IMR-90 (cell line): ENCODE measurements at regions not wholly inside any gene's neighbourhood (a gene's known extent, or its start where the extent isn't known, plus 50 kb on each side); places are given as distances from the start of the nearest gene placed in this dataset.

ENCODE experiments used
- ATAC-seq: fragments of 200-7000 bp; cut with Tn5 transposase; 2 replicates; pipeline ENCODE4 v1.9.1; 2020; ENCODE audit warnings: low read depth, mild to moderate bottlenecking, moderate library complexity
- BruUV-seq: library from RNA; stranded (reverse); fragments of 400-500 nt; replicated peaks from 2 replicates; lab custom pipeline; 2021; lab: Mats Ljungman, UMichigan
- CTCF ChIA-PET: fragments of 300-600 bp; formaldehyde crosslinking; extraction: SDS; loops from one replicate; lab custom pipeline; 2021; ENCODE audit warnings: antibody characterized with exemption; lab: Yijun Ruan, JAX
- POLR2A ChIA-PET: fragments of 300-600 bp; sonication (Branson Sonifier 250); formaldehyde crosslinking; loops from one replicate; lab custom pipeline; 2022; ENCODE audit warnings: antibody characterized with exemption; ENCODE audit not compliant: unreplicated experiment; lab: Charles Lee
- DNase-seq: peaks from one replicate; pipeline ENCODE4 v3.0.0; 2013
- H2AFZ ChIP-seq: replicated peaks from 2 replicates; pipeline ENCODE3; 2013; ENCODE audit warnings: low read length, mild to moderate bottlenecking; ENCODE audit not compliant: poor library complexity
- H2AK5ac ChIP-seq: 2 replicates; pipeline ENCODE4 v1.6.1; 2013; ENCODE audit warnings: low read depth, low read length, inconsistent platforms
- H2AK9ac ChIP-seq: replicated peaks from 2 replicates; pipeline ENCODE3; 2013; ENCODE audit warnings: mild to moderate bottlenecking, low read depth, low read length, moderate library complexity; ENCODE audit not compliant: poor library complexity
- H2BK120ac ChIP-seq: 2 replicates; pipeline ENCODE4 v1.6.1; 2013; ENCODE audit warnings: low read depth, low read length, inconsistent platforms
- H2BK15ac ChIP-seq: 3 replicates; pipeline ENCODE4 v1.6.1; 2013; ENCODE audit warnings: low read depth, low read length, inconsistent platforms
- H2BK20ac ChIP-seq: 2 replicates; pipeline ENCODE4 v1.6.1; 2013; ENCODE audit warnings: low read depth, mild to moderate bottlenecking, inconsistent platforms, low read length, moderate library complexity
- H2BK5ac ChIP-seq: 2 replicates; pipeline ENCODE4 v1.6.1; 2013; ENCODE audit warnings: mild to moderate bottlenecking, low read depth, low read length, inconsistent platforms; ENCODE audit not compliant: poor library complexity, severe bottlenecking
- H3K14ac ChIP-seq: replicated peaks from 2 replicates; pipeline ENCODE4 v1.6.1; 2013; ENCODE audit warnings: low read depth, low read length, inconsistent platforms
- H3K18ac ChIP-seq: 2 replicates; pipeline ENCODE4 v1.6.1; 2013; ENCODE audit warnings: low read depth, low read length, control low read depth
- H3K23ac ChIP-seq: 2 replicates; pipeline ENCODE4 v1.6.1; 2013; ENCODE audit warnings: low read depth, low read length, inconsistent platforms
- H3K27ac ChIP-seq: 2 replicates; pipeline ENCODE4 v1.5.1; 2013; ENCODE audit warnings: mild to moderate bottlenecking, control low read depth, low read length; ENCODE audit not compliant: insufficient read depth
- H3K27me3 ChIP-seq: 2 replicates; pipeline ENCODE4 v1.6.1; 2013; ENCODE audit warnings: low read length; ENCODE audit not compliant: control insufficient read depth, insufficient read depth
- H3K36me3 ChIP-seq: 2 replicates; pipeline ENCODE4 v1.6.1; 2013; ENCODE audit warnings: low read length, mixed read lengths; ENCODE audit not compliant: control insufficient read depth, insufficient read depth
- H3K4ac ChIP-seq: 2 replicates; pipeline ENCODE4 v1.6.1; 2013; ENCODE audit warnings: low read depth, low read length, inconsistent platforms
- H3K4me1 ChIP-seq: 2 replicates; pipeline ENCODE4 v1.6.1; 2013; ENCODE audit warnings: low read length, mixed read lengths; ENCODE audit not compliant: control insufficient read depth, insufficient read depth
- H3K4me2 ChIP-seq: 2 replicates; pipeline ENCODE4 v1.6.1; 2013; ENCODE audit warnings: low read depth, mild to moderate bottlenecking, control low read depth, low read length, moderate library complexity
- H3K4me3 ChIP-seq: 2 replicates; pipeline ENCODE4 v1.5.1; 2013; ENCODE audit warnings: low read depth, mild to moderate bottlenecking, control low read depth, low read length, moderate library complexity; ENCODE audit not compliant: insufficient read depth
- H3K56ac ChIP-seq: 2 replicates; pipeline ENCODE4 v1.6.1; 2013; ENCODE audit warnings: low read length, inconsistent platforms; ENCODE audit not compliant: insufficient read depth; ENCODE audit errors: extremely low read depth
- H3K79me1 ChIP-seq, 2 experiments: 2 replicates each; pipeline ENCODE4 v1.6.1; 2013; ENCODE audit warnings: low read length in 2 of 2, inconsistent platforms in 1 of 2, low read depth in 1 of 2
- H3K9ac ChIP-seq: 2 replicates; pipeline ENCODE4 v1.6.1; 2013; ENCODE audit warnings: low read depth, low read length, control low read depth
- H3K9me1 ChIP-seq: 2 replicates; pipeline ENCODE4 v1.6.1; 2013; ENCODE audit warnings: low read length, inconsistent platforms; ENCODE audit not compliant: insufficient read depth
- H3K9me3 ChIP-seq: 2 replicates; pipeline ENCODE4 v1.6.1; 2013; ENCODE audit warnings: low read length; ENCODE audit not compliant: control insufficient read depth, insufficient read depth
- H4K20me1 ChIP-seq: 2 replicates; pipeline ENCODE4 v1.6.1; 2013; ENCODE audit warnings: low read length, inconsistent platforms; ENCODE audit not compliant: insufficient read depth
- H4K5ac ChIP-seq: 2 replicates; pipeline ENCODE4 v1.6.1; 2013; ENCODE audit warnings: mild to moderate bottlenecking, low read depth, low read length, control low read depth
- H4K8ac ChIP-seq, 2 experiments: 2 replicates each; pipeline ENCODE4 v1.6.1; 2013; ENCODE audit warnings: low read depth in 2 of 2, low read length in 2 of 2, control low read depth in 1 of 2, inconsistent platforms in 1 of 2
- H4K91ac ChIP-seq: 2 replicates; pipeline ENCODE4 v1.6.1; 2013; ENCODE audit warnings: low read depth, low read length, inconsistent platforms; ENCODE audit not compliant: insufficient read depth
- BHLHE40 ChIP-seq: fragments of 150-350 bp; IDR thresholded peaks from 2 replicates; pipeline ENCODE4 v1.6.1; 2016; ENCODE audit warnings: mild to moderate bottlenecking, low read depth, low read length
- CHD1 ChIP-seq: IDR thresholded peaks from 2 replicates; pipeline ENCODE4 v1.6.1; 2012; ENCODE audit warnings: low read depth, low read length, improper control_type of control experiment
- ELK1 ChIP-seq: fragments of 150-350 bp; IDR thresholded peaks from 2 replicates; pipeline ENCODE4 v1.6.1; 2016; ENCODE audit warnings: low read depth, mild to moderate bottlenecking, low read length, moderate library complexity, borderline replicate concordance
- MAFK ChIP-seq: IDR thresholded peaks from 2 replicates; pipeline ENCODE4 v1.6.1; 2012; ENCODE audit warnings: low read depth, low read length, improper control_type of control experiment
- MAZ ChIP-seq: IDR thresholded peaks from 2 replicates; pipeline ENCODE4 v1.6.1; 2012; ENCODE audit warnings: low read depth, mild to moderate bottlenecking, low read length, improper control_type of control experiment, moderate library complexity, borderline replicate concordance
- MXI1 ChIP-seq: IDR thresholded peaks from 2 replicates; pipeline ENCODE4 v1.6.1; 2012; ENCODE audit warnings: low read depth, mild to moderate bottlenecking, low read length, moderate library complexity, borderline replicate concordance
- NFE2L2 ChIP-seq: fragments of 150-350 bp; IDR thresholded peaks from 2 replicates; pipeline ENCODE4 v1.6.1; 2016; ENCODE audit warnings: low read depth, mild to moderate bottlenecking, low read length
- POLR2A ChIP-seq: IDR thresholded peaks from 2 replicates; pipeline ENCODE4 v1.6.1; 2012; ENCODE audit warnings: mild to moderate bottlenecking, low read depth, low read length
- RAD21 ChIP-seq: IDR thresholded peaks from 2 replicates; pipeline ENCODE4 v1.6.1; 2012; ENCODE audit warnings: low read length, improper control_type of control experiment
- RFX5 ChIP-seq: IDR thresholded peaks from 2 replicates; pipeline ENCODE4 v1.8.0; 2012; ENCODE audit warnings: low read depth, mild to moderate bottlenecking, low read length, moderate library complexity
- SMC3 ChIP-seq: fragments of 150-350 bp; IDR thresholded peaks from 2 replicates; pipeline ENCODE4 v1.6.1; 2016; ENCODE audit warnings: low read depth, mild to moderate bottlenecking, antibody characterized with exemption, low read length, moderate library complexity
- WGBS, 2 experiments: methylation state at CpG; one replicate each; pipeline versions ENCODE4 v1.1.5 to v1.1.7; 2013; ENCODE audit warnings: missing lambda C conversion rate in 2 of 2; ENCODE audit not compliant: insufficient read length in 1 of 2; ENCODE audit errors: extremely low coverage in 2 of 2; 5-methylcytosine and 5-hydroxymethylcytosine counted together
- dilution Hi-C: fragments of 300-500 bp; cut with HindIII; formaldehyde crosslinking; loops from one replicate; pipeline ENCODE4 v1.14.3; 2018; ENCODE audit warnings: low sequenced_read_pairs; ENCODE audit not compliant: unreplicated experiment
- in situ Hi-C: fragments of 300-500 bp; cut with MboI; formaldehyde crosslinking; loops from 3 replicates; pipeline ENCODE4 v1.14.3; 2019; ENCODE audit warnings: low sequenced_read_pairs, inconsistent platforms, mixed read lengths
- intact Hi-C: fragments of 100-400 bp; cut with micrococcal nuclease; formaldehyde crosslinking; loops from 2 replicates; pipeline ENCODE4 v1.10.0; 2022
- TF ChIP-seq, protein P1 (sequence below): conservative IDR thresholded peaks from 2 replicates; pipeline ENCODE4 v1.5.1; 2012; ENCODE audit warnings: mild to moderate bottlenecking, low read depth, low read length, improper control_type of control experiment

GRCh38 chr20:36825385-36826104 lies 50.4 kb upstream of the TLDC2 start:
- 49% methylated on average over 3 of the region's 17 CpGs; no CpG with 5 or more reads in 1 of the 2 experiments for WGBS, 2 experiments
- intact Hi-C loops (no loop called here), dilution Hi-C loops (no loop called here), in situ Hi-C loops (no loop called here)
- H3K79me1 ChIP-seq, result peaks cover 18 to 85% of the 10 kb centered on the region in 2 experiments; a peak in 3 of 4 replicates
- ATAC-seq (no peak), DNase-seq (no peak)
- H2BK15ac ChIP-seq, result no peak overlapping the region; the same call in 2 of the 3 replicates
- H3K14ac ChIP-seq, result no peak overlapping the region
- peak overlapping the region in 1 of 2 experiments; percentile 27; a peak in 1 of 4 replicates for H4K8ac ChIP-seq
- H3K9ac ChIP-seq, result no peak overlapping the region
- H2AK9ac ChIP-seq, result no peak overlapping the region
- H4K91ac ChIP-seq, result no peak overlapping the region
- H2BK120ac ChIP-seq, result no peak overlapping the region
- H3K27ac ChIP-seq, result no peak overlapping the region
- no peak overlapping the region for H3K23ac ChIP-seq
- ChIA-PET CTCF (interaction anchor here (0.7 kb wide), 1 partner anchor 32 kb away, joined by 4 read pairs; no protein-coding TSS in a partner anchor), POLR2A (interaction anchor here (0.7 kb wide), 1 partner anchor 9 kb away, joined by 3 read pairs; no protein-coding TSS in a partner anchor)
- H3K56ac ChIP-seq, result no peak overlapping the region
- no peaks in the 10 kb centered on the region for H3K9me3 ChIP-seq
- H3K4ac ChIP-seq, result no peak overlapping the region
- no peak overlapping the region for H3K4me3 ChIP-seq
- H3K36me3 ChIP-seq, result peaks cover 29% of the 10 kb centered on the region
- no peak overlapping the region for H3K18ac ChIP-seq
- no peak overlapping the region for H3K4me2 ChIP-seq
- no peaks in the 10 kb centered on the region for H3K27me3 ChIP-seq
- no peak overlapping the region for H2AFZ ChIP-seq
- H4K20me1 ChIP-seq, result peaks cover 22% of the 10 kb centered on the region; the same call in 1 of the 2 replicates
- no peak overlapping the region for H4K5ac ChIP-seq
- peaks cover 17% of the 10 kb centered on the region for H3K4me1 ChIP-seq
- H2BK20ac ChIP-seq, result no peak overlapping the region
- no TSS peak for BruUV-seq
- TF ChIP-seq SMC3 (no peak), NFE2L2 (no peak), RFX5 (no peak), ELK1 (no peak), MAZ (no peak), MAFK (no peak), CHD1 (no peak), BHLHE40 (no peak), MXI1 (no peak), RAD21 (no peak), POLR2A (no peak)
- TF ChIP-seq, protein P1, sequence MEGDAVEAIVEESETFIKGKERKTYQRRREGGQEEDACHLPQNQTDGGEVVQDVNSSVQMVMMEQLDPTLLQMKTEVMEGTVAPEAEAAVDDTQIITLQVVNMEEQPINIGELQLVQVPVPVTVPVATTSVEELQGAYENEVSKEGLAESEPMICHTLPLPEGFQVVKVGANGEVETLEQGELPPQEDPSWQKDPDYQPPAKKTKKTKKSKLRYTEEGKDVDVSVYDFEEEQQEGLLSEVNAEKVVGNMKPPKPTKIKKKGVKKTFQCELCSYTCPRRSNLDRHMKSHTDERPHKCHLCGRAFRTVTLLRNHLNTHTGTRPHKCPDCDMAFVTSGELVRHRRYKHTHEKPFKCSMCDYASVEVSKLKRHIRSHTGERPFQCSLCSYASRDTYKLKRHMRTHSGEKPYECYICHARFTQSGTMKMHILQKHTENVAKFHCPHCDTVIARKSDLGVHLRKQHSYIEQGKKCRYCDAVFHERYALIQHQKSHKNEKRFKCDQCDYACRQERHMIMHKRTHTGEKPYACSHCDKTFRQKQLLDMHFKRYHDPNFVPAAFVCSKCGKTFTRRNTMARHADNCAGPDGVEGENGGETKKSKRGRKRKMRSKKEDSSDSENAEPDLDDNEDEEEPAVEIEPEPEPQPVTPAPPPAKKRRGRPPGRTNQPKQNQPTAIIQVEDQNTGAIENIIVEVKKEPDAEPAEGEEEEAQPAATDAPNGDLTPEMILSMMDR, result no peak
- no peak overlapping the region for H2BK5ac ChIP-seq
- peaks cover 18% of the 10 kb centered on the region for H3K9me1 ChIP-seq
- H2AK5ac ChIP-seq, result no peak overlapping the region
